ENCODE measurements at regions not wholly inside any gene's neighbourhood (a gene's known extent, or its start where the extent isn't known, plus 50 kb on each side); places are given as distances from the start of the nearest gene placed in this dataset.

DNA sequence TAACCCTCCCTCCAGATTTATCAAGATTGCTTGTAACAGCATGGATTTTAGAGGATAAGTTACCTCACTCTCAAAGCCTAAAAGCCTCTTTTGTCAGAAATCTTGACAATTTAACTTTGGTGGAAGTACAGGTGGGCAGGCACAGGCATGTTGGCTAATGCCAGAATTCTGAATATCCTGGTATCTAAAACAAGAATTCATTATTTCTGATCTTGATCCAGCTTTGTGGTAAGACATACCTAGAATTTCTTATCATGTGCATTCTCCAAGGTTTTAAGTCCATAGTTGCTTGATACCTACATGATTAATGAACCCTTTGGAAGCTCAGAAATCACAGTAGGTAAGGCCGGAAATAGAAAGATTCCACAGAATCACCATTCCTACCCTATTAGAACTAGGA lies 109.9 kb upstream of the TTC14 start:
- TF ChIP-seq DNMT1 (CRISPR knock-in tag; IDR thresholded peaks at IDR 0.05), result no peak
- TF ChIP-seq ZNF775 (CRISPR knock-in tag; IDR thresholded peaks at IDR 0.05; ENCODE audit: borderline replicate concordance), result no peak
- TF ChIP-seq NR1H2 (CRISPR knock-in tag; IDR thresholded peaks at IDR 0.05; ENCODE audit: borderline replicate concordance, low read depth), result no peak
- TF ChIP-seq POLR2AphosphoS5 (IDR thresholded peaks at IDR 0.05; ENCODE audit: low read depth, low read length), result no peak
- TF ChIP-seq ZNF746 (CRISPR knock-in tag; IDR thresholded peaks at IDR 0.05), result no peak
- no peak for TF ChIP-seq MYNN (CRISPR knock-in tag; IDR thresholded peaks at IDR 0.05; ENCODE audit: low read depth)
- no peak for TF ChIP-seq POLR2A (IDR thresholded peaks at IDR 0.05; ENCODE audit: insufficient read depth in 1 of 2, low read depth in 2 of 2, low read length in 2 of 2)
- TF ChIP-seq, protein P1, sequence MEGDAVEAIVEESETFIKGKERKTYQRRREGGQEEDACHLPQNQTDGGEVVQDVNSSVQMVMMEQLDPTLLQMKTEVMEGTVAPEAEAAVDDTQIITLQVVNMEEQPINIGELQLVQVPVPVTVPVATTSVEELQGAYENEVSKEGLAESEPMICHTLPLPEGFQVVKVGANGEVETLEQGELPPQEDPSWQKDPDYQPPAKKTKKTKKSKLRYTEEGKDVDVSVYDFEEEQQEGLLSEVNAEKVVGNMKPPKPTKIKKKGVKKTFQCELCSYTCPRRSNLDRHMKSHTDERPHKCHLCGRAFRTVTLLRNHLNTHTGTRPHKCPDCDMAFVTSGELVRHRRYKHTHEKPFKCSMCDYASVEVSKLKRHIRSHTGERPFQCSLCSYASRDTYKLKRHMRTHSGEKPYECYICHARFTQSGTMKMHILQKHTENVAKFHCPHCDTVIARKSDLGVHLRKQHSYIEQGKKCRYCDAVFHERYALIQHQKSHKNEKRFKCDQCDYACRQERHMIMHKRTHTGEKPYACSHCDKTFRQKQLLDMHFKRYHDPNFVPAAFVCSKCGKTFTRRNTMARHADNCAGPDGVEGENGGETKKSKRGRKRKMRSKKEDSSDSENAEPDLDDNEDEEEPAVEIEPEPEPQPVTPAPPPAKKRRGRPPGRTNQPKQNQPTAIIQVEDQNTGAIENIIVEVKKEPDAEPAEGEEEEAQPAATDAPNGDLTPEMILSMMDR (CRISPR knock-in tag; IDR thresholded peaks at IDR 0.05), result no peak
- TF ChIP-seq, protein P2, sequence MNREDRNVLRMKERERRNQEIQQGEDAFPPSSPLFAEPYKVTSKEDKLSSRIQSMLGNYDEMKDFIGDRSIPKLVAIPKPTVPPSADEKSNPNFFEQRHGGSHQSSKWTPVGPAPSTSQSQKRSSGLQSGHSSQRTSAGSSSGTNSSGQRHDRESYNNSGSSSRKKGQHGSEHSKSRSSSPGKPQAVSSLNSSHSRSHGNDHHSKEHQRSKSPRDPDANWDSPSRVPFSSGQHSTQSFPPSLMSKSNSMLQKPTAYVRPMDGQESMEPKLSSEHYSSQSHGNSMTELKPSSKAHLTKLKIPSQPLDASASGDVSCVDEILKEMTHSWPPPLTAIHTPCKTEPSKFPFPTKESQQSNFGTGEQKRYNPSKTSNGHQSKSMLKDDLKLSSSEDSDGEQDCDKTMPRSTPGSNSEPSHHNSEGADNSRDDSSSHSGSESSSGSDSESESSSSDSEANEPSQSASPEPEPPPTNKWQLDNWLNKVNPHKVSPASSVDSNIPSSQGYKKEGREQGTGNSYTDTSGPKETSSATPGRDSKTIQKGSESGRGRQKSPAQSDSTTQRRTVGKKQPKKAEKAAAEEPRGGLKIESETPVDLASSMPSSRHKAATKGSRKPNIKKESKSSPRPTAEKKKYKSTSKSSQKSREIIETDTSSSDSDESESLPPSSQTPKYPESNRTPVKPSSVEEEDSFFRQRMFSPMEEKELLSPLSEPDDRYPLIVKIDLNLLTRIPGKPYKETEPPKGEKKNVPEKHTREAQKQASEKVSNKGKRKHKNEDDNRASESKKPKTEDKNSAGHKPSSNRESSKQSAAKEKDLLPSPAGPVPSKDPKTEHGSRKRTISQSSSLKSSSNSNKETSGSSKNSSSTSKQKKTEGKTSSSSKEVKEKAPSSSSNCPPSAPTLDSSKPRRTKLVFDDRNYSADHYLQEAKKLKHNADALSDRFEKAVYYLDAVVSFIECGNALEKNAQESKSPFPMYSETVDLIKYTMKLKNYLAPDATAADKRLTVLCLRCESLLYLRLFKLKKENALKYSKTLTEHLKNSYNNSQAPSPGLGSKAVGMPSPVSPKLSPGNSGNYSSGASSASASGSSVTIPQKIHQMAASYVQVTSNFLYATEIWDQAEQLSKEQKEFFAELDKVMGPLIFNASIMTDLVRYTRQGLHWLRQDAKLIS (CRISPR knock-in tag; IDR thresholded peaks at IDR 0.05), result no peak
- TF ChIP-seq, protein P3, sequence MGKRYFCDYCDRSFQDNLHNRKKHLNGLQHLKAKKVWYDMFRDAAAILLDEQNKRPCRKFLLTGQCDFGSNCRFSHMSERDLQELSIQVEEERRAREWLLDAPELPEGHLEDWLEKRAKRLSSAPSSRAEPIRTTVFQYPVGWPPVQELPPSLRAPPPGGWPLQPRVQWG (CRISPR knock-in tag; IDR thresholded peaks at IDR 0.05; ENCODE audit: borderline replicate concordance, low read depth), result no peak
- no peak for TF ChIP-seq CBX1 (IDR thresholded peaks at IDR 0.05; ENCODE audit: low read depth)
- TF ChIP-seq RFXAP (CRISPR knock-in tag; IDR thresholded peaks at IDR 0.05; ENCODE audit: borderline replicate concordance), result no peak
